Spinal cord (tissue), 9 donors: ENCODE measurements at regions not wholly inside any gene's neighbourhood (a gene's known extent, or its start where the extent isn't known, plus 50 kb on each side); places are given as distances from the start of the nearest gene placed in this dataset.

Experiments
- DNase-seq, 6 donors: peaks; one replicate each; pipeline versions ENCODE4 v3.0.0 to v3.0.0-alpha.2; 2013 to 2015; ENCODE audit warnings: low spot score in 6 of 6, low read depth in 4 of 6
- H3K27ac ChIP-seq: one replicate; pipeline ENCODE4 v1.5.1; 2013; ENCODE audit warnings: low read depth, low read length, control low read depth
- H3K27me3 ChIP-seq: one replicate; pipeline ENCODE4 v1.6.1; 2013; ENCODE audit warnings: low read length; ENCODE audit not compliant: control insufficient read depth, insufficient read depth
- H3K36me3 ChIP-seq: one replicate; pipeline ENCODE4 v1.6.1; 2013; ENCODE audit warnings: low read length; ENCODE audit not compliant: control insufficient read depth, insufficient read depth
- H3K4me1 ChIP-seq: one replicate; pipeline ENCODE4 v1.6.1; 2013; ENCODE audit warnings: low read length; ENCODE audit not compliant: control insufficient read depth, insufficient read depth
- H3K4me3 ChIP-seq: one replicate; pipeline ENCODE4 v1.5.1; 2013; ENCODE audit warnings: low read depth, low read length, control low read depth
- H3K9me3 ChIP-seq: one replicate; pipeline ENCODE4 v1.6.1; 2013; ENCODE audit warnings: low read length; ENCODE audit not compliant: control insufficient read depth, insufficient read depth
- WGBS: methylation state at CpG from one replicate; pipeline ENCODE4 v1.1.5; 2013; ENCODE audit warnings: missing lambda C conversion rate; ENCODE audit not compliant: insufficient coverage; 5-methylcytosine and 5-hydroxymethylcytosine counted together
- donor health status: healthy.

DNA sequence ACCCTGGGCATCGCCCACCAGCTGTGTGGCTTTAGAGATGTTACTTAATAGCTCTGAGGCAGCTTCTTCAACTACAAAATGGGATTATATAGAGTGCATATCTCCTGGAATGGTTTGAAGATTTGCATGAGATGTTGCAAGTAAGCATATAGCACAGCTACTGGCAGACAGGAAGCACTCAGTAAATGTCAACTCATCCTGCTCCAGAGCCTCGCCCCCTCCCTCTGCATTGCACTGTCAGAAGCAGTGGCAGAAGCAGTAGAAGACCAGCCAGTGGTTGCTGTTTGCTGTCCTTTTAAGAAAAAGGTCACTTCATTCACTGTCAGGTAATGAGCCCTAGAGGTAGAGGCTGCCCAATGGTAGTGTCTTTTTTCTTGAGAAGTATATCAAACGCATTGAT, 180.0 kb upstream of the GHITM start:
- Histone ChIP-seq H3K36me3 (no peaks in the 10 kb centered on the region), H3K4me1 (peaks cover 7% of the 10 kb centered on the region), H3K4me3 (no peak overlapping the region), H3K27me3 (no peaks in the 10 kb centered on the region), H3K27ac (no peak overlapping the region), H3K9me3 (no peaks in the 10 kb centered on the region)
- 87% methylated on average over 2 of the region's 3 CpGs for WGBS
- no peak for DNase-seq

DNA sequence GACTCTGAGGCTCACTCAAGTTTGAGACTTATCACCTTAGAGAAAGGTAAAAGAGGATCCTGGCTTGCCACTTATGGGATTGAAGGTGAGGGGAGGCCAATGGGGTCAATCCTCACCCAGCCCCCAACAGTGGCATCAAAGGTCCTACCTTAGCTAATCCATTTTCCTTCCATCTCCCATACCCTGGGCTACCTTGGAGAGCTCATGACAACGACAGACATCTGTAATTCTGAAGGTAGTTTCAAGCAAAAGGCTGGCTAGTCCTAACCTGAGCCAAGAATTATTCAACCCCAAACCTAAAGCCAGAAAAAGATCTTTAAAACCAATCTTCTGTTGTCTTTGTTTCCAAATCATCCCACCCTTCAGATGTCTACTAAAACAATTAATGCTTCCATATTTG, 179.2 kb upstream of the GHITM start:
- Histone ChIP-seq H3K27me3 (no peaks in the 10 kb centered on the region), H3K36me3 (no peaks in the 10 kb centered on the region), H3K4me1 (peaks cover 7% of the 10 kb centered on the region), H3K9me3 (no peaks in the 10 kb centered on the region), H3K4me3 (no peak overlapping the region), H3K27ac (no peak overlapping the region)
- no peak for DNase-seq
- WGBS, result 100% methylated on average over 1 of the region's 1 CpG

DNA sequence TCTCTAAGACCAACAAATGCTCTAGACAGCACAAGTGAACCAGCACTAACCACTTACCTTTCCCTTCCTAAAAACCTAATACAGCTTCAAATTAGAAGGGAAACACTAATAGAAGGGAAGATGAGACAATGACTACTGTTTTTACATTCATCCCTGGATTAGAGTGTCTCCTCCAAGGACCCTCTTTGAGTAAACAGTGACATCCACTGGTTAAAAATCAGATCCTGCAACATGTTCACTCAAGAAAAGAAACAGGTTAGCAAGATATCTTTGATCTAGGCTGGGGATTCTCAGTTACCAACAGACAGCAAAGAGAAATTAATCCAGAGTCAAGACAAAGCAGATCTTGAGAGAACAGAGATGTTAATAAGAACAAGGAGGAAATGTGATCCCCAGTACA, 177.7 kb upstream of the GHITM start:
- no peaks in the 10 kb centered on the region for H3K36me3 ChIP-seq
- no peak overlapping the region for H3K4me3 ChIP-seq
- H3K27me3 ChIP-seq, result no peaks in the 10 kb centered on the region
- H3K9me3 ChIP-seq, result no peaks in the 10 kb centered on the region
- no peak overlapping the region for H3K27ac ChIP-seq
- peak in 4 of 6 donors; percentile 26 to 91 (median 57) for DNase-seq
- H3K4me1 ChIP-seq, result peaks cover 7% of the 10 kb centered on the region

DNA sequence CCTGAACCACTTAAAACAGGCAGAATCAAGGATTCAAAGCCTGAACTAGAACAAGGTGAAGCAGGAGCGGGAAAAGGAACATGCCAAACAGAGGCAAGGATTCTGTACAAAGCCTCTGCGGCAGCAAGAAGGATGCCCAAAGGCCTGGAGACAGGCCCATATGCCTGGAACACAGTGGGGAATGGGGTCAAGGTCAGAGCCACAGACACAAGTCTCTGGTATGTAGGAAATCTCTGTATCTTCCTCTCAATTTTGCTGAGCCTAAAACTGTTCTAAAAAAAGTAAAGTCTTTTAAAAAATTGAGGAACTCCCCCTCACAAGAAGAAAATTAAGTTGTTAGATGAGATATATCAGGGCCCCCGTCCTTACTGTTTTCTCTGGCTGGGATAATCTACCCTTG, 175.9 kb upstream of the GHITM start:
- no peaks in the 10 kb centered on the region for H3K4me1 ChIP-seq
- no peaks in the 10 kb centered on the region for H3K9me3 ChIP-seq
- H3K27me3 ChIP-seq, result no peaks in the 10 kb centered on the region
- WGBS, result 86% methylated on average over 2 of the region's 3 CpGs
- no peaks in the 10 kb centered on the region for H3K36me3 ChIP-seq
- DNase-seq, result no peak
- no peak overlapping the region for H3K27ac ChIP-seq
- no peak overlapping the region for H3K4me3 ChIP-seq

DNA sequence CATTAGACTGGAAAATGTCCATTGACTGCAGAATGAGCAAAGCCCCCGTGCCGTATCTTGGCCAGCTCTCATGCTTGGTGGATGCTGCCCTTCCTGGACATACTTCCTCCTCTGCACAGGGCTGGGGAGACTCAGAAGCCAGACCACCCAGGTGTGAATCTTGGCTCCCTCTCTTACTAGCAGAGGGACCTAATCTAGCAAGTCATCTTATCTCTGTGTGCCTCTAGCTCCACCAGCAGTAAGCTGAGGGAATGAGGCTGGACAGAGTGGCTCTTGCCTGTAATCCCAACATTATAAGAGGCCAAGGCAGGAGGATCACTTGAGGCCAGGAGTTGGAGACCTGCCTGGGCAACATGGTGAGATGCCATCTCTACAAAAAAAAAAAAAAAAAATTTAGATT, 173.8 kb upstream of the GHITM start:
- H3K4me3 ChIP-seq, result no peak overlapping the region
- H3K27ac ChIP-seq, result no peak overlapping the region
- H3K27me3 ChIP-seq, result no peaks in the 10 kb centered on the region
- H3K36me3 ChIP-seq, result no peaks in the 10 kb centered on the region
- no peaks in the 10 kb centered on the region for H3K4me1 ChIP-seq
- no peaks in the 10 kb centered on the region for H3K9me3 ChIP-seq
- DNase-seq, result peak in 1 of 6 donors; percentile 32
- WGBS, result 29% methylated on average over 2 of the region's 2 CpGs

DNA sequence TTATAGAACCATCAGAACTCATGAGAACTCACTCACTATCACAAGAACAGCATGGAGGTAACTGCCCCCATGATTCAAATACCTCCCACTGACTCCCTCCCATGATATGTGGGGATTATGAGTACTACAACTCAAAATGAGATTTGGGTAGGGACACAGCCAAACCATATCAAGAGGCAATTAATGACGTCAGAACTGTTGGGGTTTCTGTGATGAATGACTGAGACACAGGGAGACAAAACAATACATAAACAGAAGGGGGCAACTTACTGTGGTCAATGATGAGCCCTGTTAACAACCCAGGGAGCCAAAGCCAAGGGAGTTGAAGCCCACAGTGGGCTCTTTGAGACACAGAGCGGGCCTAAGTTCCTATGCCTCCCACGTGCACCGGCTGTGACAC, 171.3 kb upstream of the GHITM start:
- Histone ChIP-seq H3K36me3 (no peaks in the 10 kb centered on the region), H3K27ac (no peak overlapping the region), H3K27me3 (no peaks in the 10 kb centered on the region), H3K4me1 (no peaks in the 10 kb centered on the region), H3K9me3 (no peaks in the 10 kb centered on the region), H3K4me3 (no peak overlapping the region)
- WGBS, result 75% methylated on average over 3 of the region's 4 CpGs
- no peak for DNase-seq

DNA sequence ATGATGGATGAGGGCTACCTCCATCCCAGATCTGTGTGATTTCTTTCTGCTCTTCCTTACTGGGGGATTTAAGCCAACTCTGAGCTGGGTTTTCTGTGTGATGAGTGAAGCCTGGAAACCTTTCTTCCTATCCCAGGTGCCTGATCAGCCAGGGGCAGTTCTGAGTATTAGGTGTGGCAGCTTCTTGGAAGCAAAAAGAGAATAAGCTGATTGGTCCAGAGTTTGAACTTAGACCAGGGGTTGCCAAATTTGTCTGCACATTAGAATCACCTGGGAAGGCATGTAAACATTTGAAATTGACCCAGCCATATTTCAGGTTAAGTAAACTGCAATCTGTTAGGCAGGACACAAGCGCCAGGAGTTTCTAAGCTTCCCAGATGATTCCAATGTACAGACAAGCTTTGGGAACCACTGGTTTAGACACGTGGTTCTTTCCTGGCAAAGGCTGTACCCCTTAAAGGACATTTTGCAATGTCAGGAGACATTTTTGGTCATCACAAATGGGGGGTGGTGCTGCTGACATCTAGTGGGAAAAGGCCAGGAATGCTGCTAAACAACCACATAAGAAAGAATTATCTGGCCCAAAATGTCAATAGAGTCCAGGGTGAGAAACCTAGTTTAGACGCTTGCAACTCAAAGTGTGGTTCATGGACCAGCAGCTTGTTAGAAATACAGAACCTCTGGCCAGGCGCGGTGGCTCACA, 160.5 kb upstream of the GHITM start:
- H3K36me3 ChIP-seq, result no peaks in the 10 kb centered on the region
- DNase-seq, result no peak
- H3K9me3 ChIP-seq, result no peaks in the 10 kb centered on the region
- no peak overlapping the region for H3K27ac ChIP-seq
- H3K27me3 ChIP-seq, result no peaks in the 10 kb centered on the region
- no peaks in the 10 kb centered on the region for H3K4me1 ChIP-seq
- no peak overlapping the region for H3K4me3 ChIP-seq
- WGBS, result 78% methylated on average over 5 of the region's 5 CpGs

DNA sequence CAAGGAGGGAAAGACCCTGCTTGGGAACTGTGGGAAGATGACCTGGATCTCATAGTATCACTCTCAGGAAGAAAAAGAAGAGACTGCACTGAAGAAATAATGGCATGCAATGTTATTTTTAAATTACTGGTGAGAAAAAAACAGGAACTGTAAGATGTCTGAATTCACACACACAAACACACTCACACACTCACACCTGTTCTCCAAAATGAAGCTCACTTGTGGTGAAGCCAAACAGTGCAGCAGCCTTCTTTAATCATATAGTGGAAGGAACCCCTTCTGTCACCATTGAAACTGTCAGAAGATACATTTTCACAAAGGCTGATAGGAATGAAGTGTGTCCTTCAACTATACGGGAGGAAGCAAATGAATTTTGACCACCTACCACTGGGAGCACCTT, 156.5 kb upstream of the GHITM start:
- Histone ChIP-seq H3K9me3 (no peaks in the 10 kb centered on the region), H3K4me1 (no peaks in the 10 kb centered on the region), H3K4me3 (no peak overlapping the region), H3K36me3 (no peaks in the 10 kb centered on the region), H3K27ac (no peak overlapping the region), H3K27me3 (no peaks in the 10 kb centered on the region)
- no CpG with 5 or more reads among the region's 1 CpG for WGBS
- no peak for DNase-seq

DNA sequence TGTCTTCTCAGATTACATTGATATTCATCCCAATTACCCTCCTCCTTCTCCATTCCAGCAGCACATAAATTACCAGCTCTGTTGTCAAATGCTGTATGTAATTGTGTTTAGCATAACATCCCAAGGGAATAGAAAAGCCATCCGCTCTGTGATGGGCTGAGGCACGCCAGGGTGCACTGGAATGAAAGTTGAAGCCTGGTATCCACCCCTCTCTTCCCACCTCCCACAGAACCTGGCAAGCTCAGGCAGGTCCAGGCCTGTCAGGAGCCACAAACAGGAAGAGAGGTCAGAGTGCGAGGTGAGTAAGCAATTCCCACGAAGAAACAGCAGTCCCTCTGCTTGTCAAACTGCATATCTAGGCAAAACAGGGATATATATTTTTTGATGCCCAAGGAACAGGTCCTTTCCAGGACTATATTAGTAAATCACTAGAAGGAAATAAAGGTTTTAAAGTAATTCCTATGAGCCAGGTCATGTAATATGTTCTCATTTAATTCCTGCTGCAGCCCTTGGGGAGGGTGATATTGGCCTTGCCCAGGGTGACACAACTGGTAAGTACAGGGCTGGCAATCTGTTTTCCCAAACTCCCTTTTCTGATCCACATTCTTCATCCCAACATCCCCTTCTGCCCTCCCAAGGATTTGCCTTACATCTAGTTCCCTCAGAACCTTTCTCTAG, 155.6 kb upstream of the GHITM start:
- Histone ChIP-seq H3K4me3 (no peak overlapping the region), H3K9me3 (no peaks in the 10 kb centered on the region), H3K27ac (no peak overlapping the region), H3K27me3 (no peaks in the 10 kb centered on the region), H3K4me1 (no peaks in the 10 kb centered on the region), H3K36me3 (no peaks in the 10 kb centered on the region)
- WGBS, result no CpG with 5 or more reads among the region's 4 CpGs
- peak in 1 of 6 donors; percentile 54 for DNase-seq

DNA sequence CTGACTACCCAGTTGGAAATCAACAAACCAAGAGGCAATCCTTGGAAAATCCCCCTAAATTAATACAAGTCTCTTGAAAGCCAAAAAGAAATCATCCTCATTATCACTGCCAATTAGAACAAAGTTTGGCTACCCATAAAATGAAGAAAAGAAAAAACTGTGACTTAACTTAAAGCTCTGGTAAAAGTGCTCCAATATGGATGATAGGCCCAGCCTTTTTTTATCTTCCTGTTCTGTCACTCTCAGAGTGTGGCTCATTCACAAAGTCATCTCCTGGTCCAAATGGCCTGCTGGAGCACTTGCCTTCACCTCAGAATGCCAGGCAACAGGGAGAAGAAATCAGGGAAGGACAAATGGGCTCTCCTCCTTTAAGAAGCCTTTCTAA, 155.1 kb upstream of the GHITM start:
- H3K27ac ChIP-seq, result no peak overlapping the region
- no peaks in the 10 kb centered on the region for H3K36me3 ChIP-seq
- no peaks in the 10 kb centered on the region for H3K9me3 ChIP-seq
- H3K4me1 ChIP-seq, result no peaks in the 10 kb centered on the region
- no peaks in the 10 kb centered on the region for H3K27me3 ChIP-seq
- no peak overlapping the region for H3K4me3 ChIP-seq
- no peak for DNase-seq
